HEK293 (cell line): ENCODE measurements at regions not wholly inside any gene's neighbourhood (a gene's known extent, or its start where the extent isn't known, plus 50 kb on each side); places are given as distances from the start of the nearest gene placed in this dataset.

Source experiments
- KLF7 ChIP-seq: fragments of 450-650 bp; formaldehyde crosslinking; IDR thresholded peaks from 2 replicates; pipeline ENCODE4 v1.5.1; 2016; ENCODE audit warnings: missing biosample characterization, missing genetic modification characterization, borderline replicate concordance
- MYNN ChIP-seq: fragments of 450-650 bp; formaldehyde crosslinking; IDR thresholded peaks from 2 replicates; pipeline ENCODE4 v1.5.1; 2016; ENCODE audit warnings: missing biosample characterization, missing genetic modification characterization, borderline replicate concordance
- SCRT1 ChIP-seq: fragments of 450-650 bp; formaldehyde crosslinking; IDR thresholded peaks from 2 replicates; pipeline ENCODE4 v1.5.1; 2016; ENCODE audit warnings: missing biosample characterization, missing genetic modification characterization, borderline replicate concordance
- ZFP69B ChIP-seq: fragments of 450-650 bp; formaldehyde crosslinking; IDR thresholded peaks from 2 replicates; pipeline ENCODE4 v1.5.1; 2016; ENCODE audit warnings: missing biosample characterization, missing genetic modification characterization
- ZNF10 ChIP-seq: fragments of 450-650 bp; formaldehyde crosslinking; IDR thresholded peaks from 2 replicates; pipeline ENCODE4 v1.5.1; 2017; ENCODE audit warnings: missing biosample characterization, missing genetic modification characterization
- ZNF112 ChIP-seq: fragments of 450-650 bp; formaldehyde crosslinking; IDR thresholded peaks from 2 replicates; pipeline ENCODE4 v1.5.0; 2017; ENCODE audit warnings: missing biosample characterization, missing genetic modification characterization
- ZNF202 ChIP-seq: fragments of 450-650 bp; formaldehyde crosslinking; IDR thresholded peaks from 2 replicates; pipeline ENCODE4 v1.5.1; 2016; ENCODE audit warnings: missing biosample characterization, missing genetic modification characterization, borderline replicate concordance
- ZNF214 ChIP-seq: fragments of 450-650 bp; formaldehyde crosslinking; IDR thresholded peaks from 2 replicates; pipeline ENCODE4 v1.5.1; 2017; ENCODE audit warnings: missing biosample characterization, mild to moderate bottlenecking, missing genetic modification characterization, borderline replicate concordance
- ZNF23 ChIP-seq: fragments of 450-650 bp; formaldehyde crosslinking; IDR thresholded peaks from 2 replicates; pipeline ENCODE4 v1.5.1; 2016; ENCODE audit warnings: missing biosample characterization, missing genetic modification characterization, borderline replicate concordance
- ZNF350 ChIP-seq: fragments of 450-650 bp; formaldehyde crosslinking; IDR thresholded peaks from 2 replicates; pipeline ENCODE4 v1.5.0; 2017; ENCODE audit warnings: missing biosample characterization, mild to moderate bottlenecking, missing genetic modification characterization
- ZNF48 ChIP-seq: fragments of 450-650 bp; formaldehyde crosslinking; IDR thresholded peaks from 2 replicates; pipeline ENCODE4 v1.5.1; 2016; ENCODE audit warnings: missing biosample characterization, missing genetic modification characterization
- ZNF558 ChIP-seq: fragments of 450-650 bp; formaldehyde crosslinking; IDR thresholded peaks from 2 replicates; pipeline ENCODE4 v1.5.1; 2016; ENCODE audit warnings: missing biosample characterization, missing genetic modification characterization
- ZNF561 ChIP-seq: fragments of 450-650 bp; IDR thresholded peaks from 2 replicates; pipeline ENCODE4 v1.5.1; 2018; ENCODE audit warnings: missing biosample characterization, missing genetic modification characterization, borderline replicate concordance
- ZNF626 ChIP-seq: fragments of 450-650 bp; sonication (Bioruptor Pico); formaldehyde crosslinking; IDR thresholded peaks from 2 replicates; pipeline ENCODE4 v1.5.1; 2018; ENCODE audit warnings: missing biosample characterization, missing genetic modification characterization, inconsistent platforms
- ZNF629 ChIP-seq: fragments of 450-650 bp; formaldehyde crosslinking; IDR thresholded peaks from 2 replicates; pipeline ENCODE4 v1.5.1; 2017; ENCODE audit warnings: missing biosample characterization, missing genetic modification characterization
- ZNF654 ChIP-seq: fragments of 450-650 bp; formaldehyde crosslinking; IDR thresholded peaks from 2 replicates; pipeline ENCODE4 v1.5.1; 2016; ENCODE audit warnings: low read depth, missing biosample characterization, missing genetic modification characterization
- ZNF677 ChIP-seq: fragments of 450-650 bp; IDR thresholded peaks from 2 replicates; pipeline ENCODE4 v1.5.0; 2018; ENCODE audit warnings: missing biosample characterization, mild to moderate bottlenecking, missing genetic modification characterization, moderate library complexity
- ZNF785 ChIP-seq: fragments of 450-650 bp; formaldehyde crosslinking; IDR thresholded peaks from 2 replicates; pipeline ENCODE4 v1.5.1; 2016; ENCODE audit warnings: missing biosample characterization, missing genetic modification characterization
- ZSCAN30 ChIP-seq: fragments of 450-650 bp; IDR thresholded peaks from 2 replicates; pipeline ENCODE4 v1.5.1; 2018; ENCODE audit warnings: missing biosample characterization, mild to moderate bottlenecking, missing genetic modification characterization, moderate library complexity
- TF ChIP-seq, protein P1 (sequence below): fragments of 450-650 bp; formaldehyde crosslinking; IDR thresholded peaks from 2 replicates; pipeline ENCODE4 v1.5.1; 2016; ENCODE audit warnings: missing biosample characterization, missing genetic modification characterization
- TF ChIP-seq, protein P2 (sequence below): fragments of 450-650 bp; formaldehyde crosslinking; IDR thresholded peaks from 2 replicates; pipeline ENCODE4 v1.5.1; 2016; ENCODE audit warnings: missing biosample characterization, missing genetic modification characterization, borderline replicate concordance
- TF ChIP-seq, protein P3 (sequence below): fragments of 450-650 bp; formaldehyde crosslinking; IDR thresholded peaks from 2 replicates; pipeline ENCODE4 v1.5.1; 2017; ENCODE audit warnings: missing biosample characterization, missing genetic modification characterization
- TF ChIP-seq, protein P4 (sequence below): fragments of 450-650 bp; formaldehyde crosslinking; IDR thresholded peaks from 2 replicates; pipeline ENCODE4 v1.5.1; 2016; ENCODE audit warnings: missing biosample characterization, missing genetic modification characterization
- TF ChIP-seq, protein P5 (sequence below): fragments of 450-650 bp; formaldehyde crosslinking; IDR thresholded peaks from 2 replicates; pipeline ENCODE4 v1.5.1; 2016; ENCODE audit warnings: missing biosample characterization, missing genetic modification characterization
- TF ChIP-seq, protein P6 (sequence below): fragments of 450-650 bp; formaldehyde crosslinking; IDR thresholded peaks from 2 replicates; pipeline ENCODE4 v1.5.1; 2016; ENCODE audit warnings: missing biosample characterization, missing genetic modification characterization, borderline replicate concordance
- TF ChIP-seq, protein P7 (sequence below): fragments of 450-650 bp; formaldehyde crosslinking; IDR thresholded peaks from 2 replicates; pipeline ENCODE4 v1.5.1; 2016; ENCODE audit warnings: missing biosample characterization, missing genetic modification characterization

DNA sequence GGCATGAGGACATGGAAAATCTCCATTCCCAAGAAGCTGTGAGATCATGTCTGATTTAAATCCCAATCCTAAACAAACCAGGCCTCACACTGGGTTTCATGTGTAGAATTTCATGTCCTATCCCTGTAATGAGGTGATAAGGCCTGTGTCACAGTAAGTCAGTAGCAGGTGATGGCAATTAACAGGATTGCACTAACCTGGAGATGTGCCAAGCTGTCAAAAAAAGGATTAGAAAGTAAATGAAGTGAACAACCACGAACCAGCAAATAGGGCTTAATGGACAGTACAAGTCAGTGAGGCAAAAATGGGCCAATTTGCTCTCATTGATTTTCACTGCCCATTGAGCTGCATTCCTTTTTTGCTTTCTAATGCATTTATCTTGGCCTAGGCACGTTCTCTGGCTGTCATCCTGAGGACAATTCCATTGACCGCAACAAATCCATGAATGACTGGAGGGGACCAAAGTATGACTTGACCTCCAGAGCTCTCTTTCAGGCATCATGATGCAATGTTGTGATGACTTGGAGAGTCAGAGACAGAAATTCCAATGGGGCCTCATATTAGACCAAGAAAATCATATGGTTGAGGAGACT, 673.6 kb upstream of the ADGRL2 start (continued):
- TF ChIP-seq KLF7 (tag by site-specific recombination) (peak; percentile 71; the same call in 1 of the 2 replicates), ZNF785 (tag by site-specific recombination) (no peak), ZNF112 (no peak), ZNF558 (tag by site-specific recombination) (peak; percentile 93), ZNF677 (tag by site-specific recombination) (no peak), SCRT1 (peak; percentile 95), ZNF23 (tag by site-specific recombination) (no peak), MYNN (tag by site-specific recombination) (0 out of 2 replicates have a peak, but pooled peaks have one; percentile 40), ZNF48 (tag by site-specific recombination) (no peak), ZFP69B (tag by site-specific recombination) (peak; percentile 85), ZSCAN30 (tag by site-specific recombination) (peak; percentile 93), ZNF202 (no peak), ZNF629 (tag by site-specific recombination) (peak; percentile 97), ZNF214 (no peak), ZNF561 (tag by site-specific recombination) (peak; percentile 73), ZNF10 (peak; percentile 100), ZNF626 (tag by site-specific recombination) (no peak), ZNF350 (tag by site-specific recombination) (no peak), ZNF654 (no peak)
- TF ChIP-seq, protein P1, sequence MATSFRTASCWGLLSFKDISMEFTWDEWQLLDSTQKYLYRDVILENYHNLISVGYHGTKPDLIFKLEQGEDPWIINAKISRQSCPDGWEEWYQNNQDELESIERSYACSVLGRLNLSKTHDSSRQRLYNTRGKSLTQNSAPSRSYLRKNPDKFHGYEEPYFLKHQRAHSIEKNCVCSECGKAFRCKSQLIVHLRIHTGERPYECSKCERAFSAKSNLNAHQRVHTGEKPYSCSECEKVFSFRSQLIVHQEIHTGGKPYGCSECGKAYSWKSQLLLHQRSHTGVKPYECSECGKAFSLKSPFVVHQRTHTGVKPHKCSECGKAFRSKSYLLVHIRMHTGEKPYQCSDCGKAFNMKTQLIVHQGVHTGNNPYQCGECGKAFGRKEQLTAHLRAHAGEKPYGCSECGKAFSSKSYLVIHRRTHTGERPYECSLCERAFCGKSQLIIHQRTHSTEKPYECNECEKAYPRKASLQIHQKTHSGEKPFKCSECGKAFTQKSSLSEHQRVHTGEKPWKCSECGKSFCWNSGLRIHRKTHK (tag by site-specific recombination) = no peak
- TF ChIP-seq, protein P2, sequence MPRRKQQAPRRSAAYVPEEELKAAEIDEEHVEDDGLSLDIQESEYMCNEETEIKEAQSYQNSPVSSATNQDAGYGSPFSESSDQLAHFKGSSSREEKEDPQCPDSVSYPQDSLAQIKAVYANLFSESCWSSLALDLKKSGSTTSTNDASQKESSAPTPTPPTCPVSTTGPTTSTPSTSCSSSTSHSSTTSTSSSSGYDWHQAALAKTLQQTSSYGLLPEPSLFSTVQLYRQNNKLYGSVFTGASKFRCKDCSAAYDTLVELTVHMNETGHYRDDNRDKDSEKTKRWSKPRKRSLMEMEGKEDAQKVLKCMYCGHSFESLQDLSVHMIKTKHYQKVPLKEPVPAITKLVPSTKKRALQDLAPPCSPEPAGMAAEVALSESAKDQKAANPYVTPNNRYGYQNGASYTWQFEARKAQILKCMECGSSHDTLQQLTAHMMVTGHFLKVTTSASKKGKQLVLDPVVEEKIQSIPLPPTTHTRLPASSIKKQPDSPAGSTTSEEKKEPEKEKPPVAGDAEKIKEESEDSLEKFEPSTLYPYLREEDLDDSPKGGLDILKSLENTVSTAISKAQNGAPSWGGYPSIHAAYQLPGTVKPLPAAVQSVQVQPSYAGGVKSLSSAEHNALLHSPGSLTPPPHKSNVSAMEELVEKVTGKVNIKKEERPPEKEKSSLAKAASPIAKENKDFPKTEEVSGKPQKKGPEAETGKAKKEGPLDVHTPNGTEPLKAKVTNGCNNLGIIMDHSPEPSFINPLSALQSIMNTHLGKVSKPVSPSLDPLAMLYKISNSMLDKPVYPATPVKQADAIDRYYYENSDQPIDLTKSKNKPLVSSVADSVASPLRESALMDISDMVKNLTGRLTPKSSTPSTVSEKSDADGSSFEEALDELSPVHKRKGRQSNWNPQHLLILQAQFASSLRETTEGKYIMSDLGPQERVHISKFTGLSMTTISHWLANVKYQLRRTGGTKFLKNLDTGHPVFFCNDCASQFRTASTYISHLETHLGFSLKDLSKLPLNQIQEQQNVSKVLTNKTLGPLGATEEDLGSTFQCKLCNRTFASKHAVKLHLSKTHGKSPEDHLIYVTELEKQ (tag by site-specific recombination) = peak; percentile 98
- TF ChIP-seq, protein P3, sequence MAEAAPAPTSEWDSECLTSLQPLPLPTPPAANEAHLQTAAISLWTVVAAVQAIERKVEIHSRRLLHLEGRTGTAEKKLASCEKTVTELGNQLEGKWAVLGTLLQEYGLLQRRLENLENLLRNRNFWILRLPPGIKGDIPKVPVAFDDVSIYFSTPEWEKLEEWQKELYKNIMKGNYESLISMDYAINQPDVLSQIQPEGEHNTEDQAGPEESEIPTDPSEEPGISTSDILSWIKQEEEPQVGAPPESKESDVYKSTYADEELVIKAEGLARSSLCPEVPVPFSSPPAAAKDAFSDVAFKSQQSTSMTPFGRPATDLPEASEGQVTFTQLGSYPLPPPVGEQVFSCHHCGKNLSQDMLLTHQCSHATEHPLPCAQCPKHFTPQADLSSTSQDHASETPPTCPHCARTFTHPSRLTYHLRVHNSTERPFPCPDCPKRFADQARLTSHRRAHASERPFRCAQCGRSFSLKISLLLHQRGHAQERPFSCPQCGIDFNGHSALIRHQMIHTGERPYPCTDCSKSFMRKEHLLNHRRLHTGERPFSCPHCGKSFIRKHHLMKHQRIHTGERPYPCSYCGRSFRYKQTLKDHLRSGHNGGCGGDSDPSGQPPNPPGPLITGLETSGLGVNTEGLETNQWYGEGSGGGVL (tag by site-specific recombination) = peak; percentile 67
- TF ChIP-seq, protein P4, sequence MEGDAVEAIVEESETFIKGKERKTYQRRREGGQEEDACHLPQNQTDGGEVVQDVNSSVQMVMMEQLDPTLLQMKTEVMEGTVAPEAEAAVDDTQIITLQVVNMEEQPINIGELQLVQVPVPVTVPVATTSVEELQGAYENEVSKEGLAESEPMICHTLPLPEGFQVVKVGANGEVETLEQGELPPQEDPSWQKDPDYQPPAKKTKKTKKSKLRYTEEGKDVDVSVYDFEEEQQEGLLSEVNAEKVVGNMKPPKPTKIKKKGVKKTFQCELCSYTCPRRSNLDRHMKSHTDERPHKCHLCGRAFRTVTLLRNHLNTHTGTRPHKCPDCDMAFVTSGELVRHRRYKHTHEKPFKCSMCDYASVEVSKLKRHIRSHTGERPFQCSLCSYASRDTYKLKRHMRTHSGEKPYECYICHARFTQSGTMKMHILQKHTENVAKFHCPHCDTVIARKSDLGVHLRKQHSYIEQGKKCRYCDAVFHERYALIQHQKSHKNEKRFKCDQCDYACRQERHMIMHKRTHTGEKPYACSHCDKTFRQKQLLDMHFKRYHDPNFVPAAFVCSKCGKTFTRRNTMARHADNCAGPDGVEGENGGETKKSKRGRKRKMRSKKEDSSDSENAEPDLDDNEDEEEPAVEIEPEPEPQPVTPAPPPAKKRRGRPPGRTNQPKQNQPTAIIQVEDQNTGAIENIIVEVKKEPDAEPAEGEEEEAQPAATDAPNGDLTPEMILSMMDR (tag by site-specific recombination) = no peak
- TF ChIP-seq, protein P5, sequence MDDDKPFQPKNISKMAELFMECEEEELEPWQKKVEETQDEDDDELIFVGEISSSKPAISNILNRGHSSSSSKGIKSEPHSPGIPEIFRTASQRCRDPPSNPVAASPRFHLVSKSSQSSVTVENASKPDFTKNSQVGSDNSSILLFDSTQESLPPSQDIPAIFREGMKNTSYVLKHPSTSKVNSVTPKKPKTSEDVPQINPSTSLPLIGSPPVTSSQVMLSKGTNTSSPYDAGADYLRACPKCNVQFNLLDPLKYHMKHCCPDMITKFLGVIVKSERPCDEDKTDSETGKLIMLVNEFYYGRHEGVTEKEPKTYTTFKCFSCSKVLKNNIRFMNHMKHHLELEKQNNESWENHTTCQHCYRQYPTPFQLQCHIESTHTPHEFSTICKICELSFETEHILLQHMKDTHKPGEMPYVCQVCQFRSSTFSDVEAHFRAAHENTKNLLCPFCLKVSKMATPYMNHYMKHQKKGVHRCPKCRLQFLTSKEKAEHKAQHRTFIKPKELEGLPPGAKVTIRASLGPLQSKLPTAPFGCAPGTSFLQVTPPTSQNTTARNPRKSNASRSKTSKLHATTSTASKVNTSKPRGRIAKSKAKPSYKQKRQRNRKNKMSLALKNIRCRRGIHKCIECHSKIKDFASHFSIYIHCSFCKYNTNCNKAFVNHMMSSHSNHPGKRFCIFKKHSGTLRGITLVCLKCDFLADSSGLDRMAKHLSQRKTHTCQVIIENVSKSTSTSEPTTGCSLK (tag by site-specific recombination) = no peak
- TF ChIP-seq, protein P6, sequence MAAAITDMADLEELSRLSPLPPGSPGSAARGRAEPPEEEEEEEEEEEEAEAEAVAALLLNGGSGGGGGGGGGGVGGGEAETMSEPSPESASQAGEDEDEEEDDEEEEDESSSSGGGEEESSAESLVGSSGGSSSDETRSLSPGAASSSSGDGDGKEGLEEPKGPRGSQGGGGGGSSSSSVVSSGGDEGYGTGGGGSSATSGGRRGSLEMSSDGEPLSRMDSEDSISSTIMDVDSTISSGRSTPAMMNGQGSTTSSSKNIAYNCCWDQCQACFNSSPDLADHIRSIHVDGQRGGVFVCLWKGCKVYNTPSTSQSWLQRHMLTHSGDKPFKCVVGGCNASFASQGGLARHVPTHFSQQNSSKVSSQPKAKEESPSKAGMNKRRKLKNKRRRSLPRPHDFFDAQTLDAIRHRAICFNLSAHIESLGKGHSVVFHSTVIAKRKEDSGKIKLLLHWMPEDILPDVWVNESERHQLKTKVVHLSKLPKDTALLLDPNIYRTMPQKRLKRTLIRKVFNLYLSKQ = no peak
- TF ChIP-seq, protein P7, sequence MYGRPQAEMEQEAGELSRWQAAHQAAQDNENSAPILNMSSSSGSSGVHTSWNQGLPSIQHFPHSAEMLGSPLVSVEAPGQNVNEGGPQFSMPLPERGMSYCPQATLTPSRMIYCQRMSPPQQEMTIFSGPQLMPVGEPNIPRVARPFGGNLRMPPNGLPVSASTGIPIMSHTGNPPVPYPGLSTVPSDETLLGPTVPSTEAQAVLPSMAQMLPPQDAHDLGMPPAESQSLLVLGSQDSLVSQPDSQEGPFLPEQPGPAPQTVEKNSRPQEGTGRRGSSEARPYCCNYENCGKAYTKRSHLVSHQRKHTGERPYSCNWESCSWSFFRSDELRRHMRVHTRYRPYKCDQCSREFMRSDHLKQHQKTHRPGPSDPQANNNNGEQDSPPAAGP (tag by site-specific recombination) = no peak
